GM21717 (cell line): ENCODE measurements at regions not wholly inside any gene's neighbourhood (a gene's known extent, or its start where the extent isn't known, plus 50 kb on each side); places are given as distances from the start of the nearest gene placed in this dataset.
"Not testable (repeated sequence)": the region's sequence is repeated elsewhere in the genome, so short reads cannot be mapped to it uniquely, and the experiment has no call there.

ENCODE experiments used
- ATAC-seq: cut with Tn5 transposase; IDR thresholded peaks from one replicate; pipeline ENCODE4 v1.9.1; 2021; ENCODE audit warnings: mild to moderate bottlenecking, moderate library complexity; ENCODE audit not compliant: unreplicated experiment

- not testable (repeated sequence) for ATAC-seq
These were observed 846.0 kb downstream of the CDH18 start for GRCh38 chr5:19141937-19142524.

GRCh38 chr5:19142713-19143414, 845.1 kb downstream of the CDH18 start:
- ATAC-seq: not testable (repeated sequence)

GRCh38 chr5:19143935-19144334, 844.1 kb downstream of the CDH18 start:
- ATAC-seq: no peak

GRCh38 chr5:19169426-19169825, 818.6 kb downstream of the CDH18 start:
- ATAC-seq: no peak

GRCh38 chr5:19172926-19173470, 815.0 kb downstream of the CDH18 start:
- no peak for ATAC-seq

- no peak for ATAC-seq
These were observed 812.0 kb downstream of the CDH18 start for GRCh38 chr5:19175776-19176570.

GRCh38 chr5:19179571-19179970, 808.4 kb downstream of the CDH18 start:
- no peak for ATAC-seq

- no peak for ATAC-seq
These were observed 798.8 kb downstream of the CDH18 start for GRCh38 chr5:19189176-19189575.

GRCh38 chr5:19193631-19194030, 794.4 kb downstream of the CDH18 start:
- ATAC-seq: no peak

- no peak for ATAC-seq
These were observed 791.4 kb downstream of the CDH18 start for GRCh38 chr5:19196631-19197030.

GRCh38 chr5:19200251-19200650, 787.7 kb downstream of the CDH18 start:
- no peak for ATAC-seq

- ATAC-seq: no peak
These were observed 779.6 kb downstream of the CDH18 start for GRCh38 chr5:19208397-19208796.

- no peak for ATAC-seq
These were observed 777.1 kb downstream of the CDH18 start for GRCh38 chr5:19210886-19211285.

- no peak for ATAC-seq
These were observed 758.7 kb downstream of the CDH18 start for GRCh38 chr5:19229179-19229835.

- ATAC-seq: no peak
These were observed 754.4 kb downstream of the CDH18 start for GRCh38 chr5:19233573-19233972.

GRCh38 chr5:19235101-19235584, 752.9 kb downstream of the CDH18 start:
- no peak for ATAC-seq

- no peak for ATAC-seq
These were observed 747.8 kb downstream of the CDH18 start for GRCh38 chr5:19240170-19240569.

- no peak for ATAC-seq
These were observed 746.3 kb downstream of the CDH18 start for GRCh38 chr5:19241690-19242089.

GRCh38 chr5:19246191-19246590, 741.8 kb downstream of the CDH18 start:
- ATAC-seq: not testable (repeated sequence)

GRCh38 chr5:19247302-19247701, 740.7 kb downstream of the CDH18 start:
- no peak for ATAC-seq

- ATAC-seq: no peak
These were observed 732.0 kb downstream of the CDH18 start for GRCh38 chr5:19256036-19256435.
